ENCODE measurements at regions not wholly inside any gene's neighbourhood (a gene's known extent, or its start where the extent isn't known, plus 50 kb on each side); places are given as distances from the start of the nearest gene placed in this dataset.

DNA sequence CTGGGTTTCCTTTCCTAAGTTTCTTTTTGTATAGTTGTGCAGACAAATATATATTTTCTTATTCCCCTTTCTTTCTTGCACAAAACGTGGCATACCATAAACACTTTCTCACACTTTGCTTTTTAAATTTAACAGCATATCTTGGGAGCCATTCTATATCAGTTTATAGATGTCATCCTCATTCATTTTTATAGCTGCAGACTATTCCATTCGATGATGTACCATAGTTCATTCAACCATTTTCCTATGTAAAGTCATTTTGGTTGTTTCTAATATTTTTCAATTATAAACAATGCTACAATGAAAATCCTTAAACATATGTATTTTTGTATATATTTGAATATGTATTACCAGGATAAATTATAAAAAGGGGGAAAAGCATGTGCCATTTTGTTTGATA, 102.5 kb downstream of the RRM1 start:
- TF ChIP-seq, protein P1, sequence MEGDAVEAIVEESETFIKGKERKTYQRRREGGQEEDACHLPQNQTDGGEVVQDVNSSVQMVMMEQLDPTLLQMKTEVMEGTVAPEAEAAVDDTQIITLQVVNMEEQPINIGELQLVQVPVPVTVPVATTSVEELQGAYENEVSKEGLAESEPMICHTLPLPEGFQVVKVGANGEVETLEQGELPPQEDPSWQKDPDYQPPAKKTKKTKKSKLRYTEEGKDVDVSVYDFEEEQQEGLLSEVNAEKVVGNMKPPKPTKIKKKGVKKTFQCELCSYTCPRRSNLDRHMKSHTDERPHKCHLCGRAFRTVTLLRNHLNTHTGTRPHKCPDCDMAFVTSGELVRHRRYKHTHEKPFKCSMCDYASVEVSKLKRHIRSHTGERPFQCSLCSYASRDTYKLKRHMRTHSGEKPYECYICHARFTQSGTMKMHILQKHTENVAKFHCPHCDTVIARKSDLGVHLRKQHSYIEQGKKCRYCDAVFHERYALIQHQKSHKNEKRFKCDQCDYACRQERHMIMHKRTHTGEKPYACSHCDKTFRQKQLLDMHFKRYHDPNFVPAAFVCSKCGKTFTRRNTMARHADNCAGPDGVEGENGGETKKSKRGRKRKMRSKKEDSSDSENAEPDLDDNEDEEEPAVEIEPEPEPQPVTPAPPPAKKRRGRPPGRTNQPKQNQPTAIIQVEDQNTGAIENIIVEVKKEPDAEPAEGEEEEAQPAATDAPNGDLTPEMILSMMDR (conservative IDR thresholded peaks at IDR 0.05; ENCODE audit: low read length) = no peak
- no peak overlapping the region for H3K4me3 ChIP-seq (ENCODE audit: low read length)
- DNase-seq (ENCODE audit: low read depth) = no peak

DNA sequence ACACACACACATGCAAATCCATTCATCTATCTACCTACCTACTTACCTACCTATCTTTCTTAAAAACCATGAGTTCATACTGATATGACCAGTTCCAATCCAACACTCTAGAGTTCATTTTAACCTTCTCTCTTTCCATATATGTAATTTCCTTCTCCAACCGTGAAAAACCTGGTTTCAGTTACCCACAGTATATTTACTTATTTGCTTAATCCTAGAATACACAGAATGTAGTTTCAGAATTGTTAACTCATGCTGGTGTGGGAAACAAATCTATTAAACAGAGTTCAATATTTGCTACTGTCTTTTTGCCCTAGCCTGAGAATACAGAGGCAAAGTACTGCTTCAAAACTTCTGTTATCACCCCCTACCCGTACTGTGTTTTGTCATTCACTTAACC, 101.3 kb downstream of the RRM1 start:
- no peak for DNase-seq (ENCODE audit: low read depth)
- no peak overlapping the region for H3K4me3 ChIP-seq (ENCODE audit: low read length)
- TF ChIP-seq, protein P1 (conservative IDR thresholded peaks at IDR 0.05; ENCODE audit: low read length) = no peak

DNA sequence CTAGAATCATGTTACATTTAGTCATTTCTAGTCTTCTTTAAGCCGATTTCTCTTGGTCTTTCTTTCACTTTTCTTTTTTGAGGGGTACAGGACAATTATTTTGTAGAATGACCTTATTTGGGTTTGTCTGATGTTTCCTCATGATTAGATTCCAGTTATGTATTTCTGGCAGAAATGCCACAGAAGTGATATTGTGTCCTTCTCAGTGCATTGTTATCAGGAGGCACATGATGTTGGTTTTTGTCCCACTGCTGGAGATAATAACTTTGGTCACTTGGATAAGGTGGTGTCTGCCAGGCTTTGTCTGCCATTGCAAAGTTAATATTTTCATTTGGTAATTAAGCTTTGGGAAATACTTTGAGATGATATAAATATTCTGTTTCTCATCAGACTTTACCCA, 100.3 kb downstream of the RRM1 start:
- no peak overlapping the region for H3K4me3 ChIP-seq (ENCODE audit: low read length)
- TF ChIP-seq, protein P1 (conservative IDR thresholded peaks at IDR 0.05; ENCODE audit: low read length) = no peak
- no peak for DNase-seq (ENCODE audit: low read depth)

DNA sequence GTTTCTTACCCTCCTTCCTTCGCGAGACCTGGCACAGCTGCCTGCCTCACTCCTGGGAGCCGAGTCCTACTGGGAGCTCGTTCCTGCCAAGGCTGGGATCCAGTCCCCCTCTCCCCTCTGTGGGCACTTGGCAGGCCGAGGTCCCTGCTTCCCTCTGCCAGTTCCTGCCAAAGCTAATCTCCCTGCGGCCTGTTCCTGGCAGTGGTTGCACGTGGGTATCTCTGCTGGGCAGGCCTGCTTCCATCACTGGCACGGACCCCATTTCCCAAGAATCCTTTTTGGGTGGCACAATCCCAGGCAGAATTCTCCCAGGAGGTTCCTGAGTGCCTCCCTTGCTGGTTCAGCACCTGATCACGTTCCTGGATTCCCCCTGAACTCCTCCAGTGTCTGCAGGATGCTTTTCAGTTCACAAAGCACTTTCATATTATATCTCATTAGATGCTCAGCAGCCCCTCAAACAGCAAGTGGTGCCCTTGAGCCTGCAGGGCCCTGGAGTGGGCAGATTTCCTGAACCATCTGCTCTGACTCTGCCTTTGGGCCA, 96.5 kb downstream of the RRM1 start:
- DNase-seq (ENCODE audit: low read depth) = no peak
- H3K4me3 ChIP-seq (ENCODE audit: low read length) = no peak overlapping the region
- TF ChIP-seq, protein P1 (conservative IDR thresholded peaks at IDR 0.05; ENCODE audit: low read length) = no peak

DNA sequence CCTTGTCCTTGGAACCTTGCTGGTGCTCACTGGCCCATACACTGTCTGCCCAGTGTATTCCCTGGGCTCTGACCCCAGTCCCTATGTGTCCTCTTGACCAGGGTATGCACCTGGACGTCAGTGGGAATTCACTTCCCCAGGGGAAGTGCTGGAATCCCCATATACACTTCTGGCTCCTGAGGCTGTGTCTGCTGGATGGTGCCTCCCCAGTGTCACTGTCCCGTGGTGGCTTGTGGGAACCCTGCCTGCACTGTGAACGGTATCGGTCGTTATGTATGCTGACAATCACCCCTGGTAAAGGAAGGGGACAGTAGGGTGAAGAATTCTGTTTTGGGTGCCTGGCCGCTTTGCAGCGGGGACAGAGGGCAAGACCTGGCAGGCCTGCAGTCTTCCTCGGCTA, 95.9 kb downstream of the RRM1 start:
- no peak overlapping the region for H3K4me3 ChIP-seq (ENCODE audit: low read length)
- TF ChIP-seq, protein P1 (conservative IDR thresholded peaks at IDR 0.05; ENCODE audit: low read length) = no peak
- DNase-seq (ENCODE audit: low read depth) = no peak

DNA sequence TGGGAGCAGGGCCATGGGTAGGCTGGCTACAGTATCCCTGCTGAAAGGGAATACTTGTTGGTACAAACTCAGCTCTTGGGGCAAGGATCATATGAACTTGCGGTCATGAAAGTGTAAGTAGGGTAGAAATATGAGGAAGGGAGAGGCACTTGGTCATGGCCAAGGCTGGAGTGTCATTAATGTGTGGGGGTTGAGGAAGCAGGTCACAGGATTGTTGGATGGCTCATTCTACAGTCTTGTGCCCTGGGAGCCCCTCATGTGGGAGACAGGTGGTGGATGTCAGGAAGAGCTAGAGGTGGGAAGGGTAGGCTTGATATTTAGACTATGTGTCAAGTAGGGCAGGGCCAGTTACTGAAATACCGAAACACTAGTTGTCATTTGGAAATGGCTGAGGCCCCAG, 95.5 kb downstream of the RRM1 start:
- no peak overlapping the region for H3K4me3 ChIP-seq (ENCODE audit: low read length)
- TF ChIP-seq, protein P1 (conservative IDR thresholded peaks at IDR 0.05; ENCODE audit: low read length) = no peak
- no peak for DNase-seq (ENCODE audit: low read depth)
